IMR-90 (cell line): ENCODE measurements at regions not wholly inside any gene's neighbourhood (a gene's known extent, or its start where the extent isn't known, plus 50 kb on each side); places are given as distances from the start of the nearest gene placed in this dataset.

Experiments used
- ATAC-seq: fragments of 200-7000 bp; cut with Tn5 transposase; 2 replicates; pipeline ENCODE4 v1.9.1; 2020; ENCODE audit warnings: low read depth, mild to moderate bottlenecking, moderate library complexity
- BruUV-seq: library from RNA; stranded (reverse); fragments of 400-500 nt; replicated peaks from 2 replicates; lab custom pipeline; 2021; lab: Mats Ljungman, UMichigan
- CTCF ChIA-PET: fragments of 300-600 bp; formaldehyde crosslinking; extraction: SDS; loops from one replicate; lab custom pipeline; 2021; ENCODE audit warnings: antibody characterized with exemption; lab: Yijun Ruan, JAX
- POLR2A ChIA-PET: fragments of 300-600 bp; sonication (Branson Sonifier 250); formaldehyde crosslinking; loops from one replicate; lab custom pipeline; 2022; ENCODE audit warnings: antibody characterized with exemption; ENCODE audit not compliant: unreplicated experiment; lab: Charles Lee
- DNase-seq: peaks from one replicate; pipeline ENCODE4 v3.0.0; 2013
- H2AFZ ChIP-seq: replicated peaks from 2 replicates; pipeline ENCODE3; 2013; ENCODE audit warnings: low read length, mild to moderate bottlenecking; ENCODE audit not compliant: poor library complexity
- H2AK5ac ChIP-seq: 2 replicates; pipeline ENCODE4 v1.6.1; 2013; ENCODE audit warnings: low read depth, low read length, inconsistent platforms
- H2AK9ac ChIP-seq: replicated peaks from 2 replicates; pipeline ENCODE3; 2013; ENCODE audit warnings: mild to moderate bottlenecking, low read depth, low read length, moderate library complexity; ENCODE audit not compliant: poor library complexity
- H2BK120ac ChIP-seq: 2 replicates; pipeline ENCODE4 v1.6.1; 2013; ENCODE audit warnings: low read depth, low read length, inconsistent platforms
- H2BK15ac ChIP-seq: 3 replicates; pipeline ENCODE4 v1.6.1; 2013; ENCODE audit warnings: low read depth, low read length, inconsistent platforms
- H2BK20ac ChIP-seq: 2 replicates; pipeline ENCODE4 v1.6.1; 2013; ENCODE audit warnings: low read depth, mild to moderate bottlenecking, inconsistent platforms, low read length, moderate library complexity
- H2BK5ac ChIP-seq: 2 replicates; pipeline ENCODE4 v1.6.1; 2013; ENCODE audit warnings: mild to moderate bottlenecking, low read depth, low read length, inconsistent platforms; ENCODE audit not compliant: poor library complexity, severe bottlenecking
- H3K14ac ChIP-seq: replicated peaks from 2 replicates; pipeline ENCODE4 v1.6.1; 2013; ENCODE audit warnings: low read depth, low read length, inconsistent platforms
- H3K18ac ChIP-seq: 2 replicates; pipeline ENCODE4 v1.6.1; 2013; ENCODE audit warnings: low read depth, low read length, control low read depth
- H3K23ac ChIP-seq: 2 replicates; pipeline ENCODE4 v1.6.1; 2013; ENCODE audit warnings: low read depth, low read length, inconsistent platforms
- H3K27ac ChIP-seq: 2 replicates; pipeline ENCODE4 v1.5.1; 2013; ENCODE audit warnings: mild to moderate bottlenecking, control low read depth, low read length; ENCODE audit not compliant: insufficient read depth
- H3K27me3 ChIP-seq: 2 replicates; pipeline ENCODE4 v1.6.1; 2013; ENCODE audit warnings: low read length; ENCODE audit not compliant: control insufficient read depth, insufficient read depth
- H3K36me3 ChIP-seq: 2 replicates; pipeline ENCODE4 v1.6.1; 2013; ENCODE audit warnings: low read length, mixed read lengths; ENCODE audit not compliant: control insufficient read depth, insufficient read depth
- H3K4ac ChIP-seq: 2 replicates; pipeline ENCODE4 v1.6.1; 2013; ENCODE audit warnings: low read depth, low read length, inconsistent platforms
- H3K4me1 ChIP-seq: 2 replicates; pipeline ENCODE4 v1.6.1; 2013; ENCODE audit warnings: low read length, mixed read lengths; ENCODE audit not compliant: control insufficient read depth, insufficient read depth
- H3K4me2 ChIP-seq: 2 replicates; pipeline ENCODE4 v1.6.1; 2013; ENCODE audit warnings: low read depth, mild to moderate bottlenecking, control low read depth, low read length, moderate library complexity
- H3K4me3 ChIP-seq: 2 replicates; pipeline ENCODE4 v1.5.1; 2013; ENCODE audit warnings: low read depth, mild to moderate bottlenecking, control low read depth, low read length, moderate library complexity; ENCODE audit not compliant: insufficient read depth
- H3K56ac ChIP-seq: 2 replicates; pipeline ENCODE4 v1.6.1; 2013; ENCODE audit warnings: low read length, inconsistent platforms; ENCODE audit not compliant: insufficient read depth; ENCODE audit errors: extremely low read depth
- H3K79me1 ChIP-seq, 2 experiments: 2 replicates each; pipeline ENCODE4 v1.6.1; 2013; ENCODE audit warnings: low read length in 2 of 2, inconsistent platforms in 1 of 2, low read depth in 1 of 2
- H3K9ac ChIP-seq: 2 replicates; pipeline ENCODE4 v1.6.1; 2013; ENCODE audit warnings: low read depth, low read length, control low read depth
- H3K9me1 ChIP-seq: 2 replicates; pipeline ENCODE4 v1.6.1; 2013; ENCODE audit warnings: low read length, inconsistent platforms; ENCODE audit not compliant: insufficient read depth
- H3K9me3 ChIP-seq: 2 replicates; pipeline ENCODE4 v1.6.1; 2013; ENCODE audit warnings: low read length; ENCODE audit not compliant: control insufficient read depth, insufficient read depth
- H4K20me1 ChIP-seq: 2 replicates; pipeline ENCODE4 v1.6.1; 2013; ENCODE audit warnings: low read length, inconsistent platforms; ENCODE audit not compliant: insufficient read depth
- H4K5ac ChIP-seq: 2 replicates; pipeline ENCODE4 v1.6.1; 2013; ENCODE audit warnings: mild to moderate bottlenecking, low read depth, low read length, control low read depth
- H4K8ac ChIP-seq, 2 experiments: 2 replicates each; pipeline ENCODE4 v1.6.1; 2013; ENCODE audit warnings: low read depth in 2 of 2, low read length in 2 of 2, control low read depth in 1 of 2, inconsistent platforms in 1 of 2
- H4K91ac ChIP-seq: 2 replicates; pipeline ENCODE4 v1.6.1; 2013; ENCODE audit warnings: low read depth, low read length, inconsistent platforms; ENCODE audit not compliant: insufficient read depth
- BHLHE40 ChIP-seq: fragments of 150-350 bp; IDR thresholded peaks from 2 replicates; pipeline ENCODE4 v1.6.1; 2016; ENCODE audit warnings: mild to moderate bottlenecking, low read depth, low read length
- CEBPB ChIP-seq: IDR thresholded peaks from 2 replicates; pipeline ENCODE4 v1.6.1; 2012; ENCODE audit warnings: low read depth, low read length, improper control_type of control experiment
- WGBS, 2 experiments: methylation state at CpG; one replicate each; pipeline versions ENCODE4 v1.1.5 to v1.1.7; 2013; ENCODE audit warnings: missing lambda C conversion rate in 2 of 2; ENCODE audit not compliant: insufficient read length in 1 of 2; ENCODE audit errors: extremely low coverage in 2 of 2; 5-methylcytosine and 5-hydroxymethylcytosine counted together
- dilution Hi-C: fragments of 300-500 bp; cut with HindIII; formaldehyde crosslinking; loops from one replicate; pipeline ENCODE4 v1.14.3; 2018; ENCODE audit warnings: low sequenced_read_pairs; ENCODE audit not compliant: unreplicated experiment
- in situ Hi-C: fragments of 300-500 bp; cut with MboI; formaldehyde crosslinking; loops from 3 replicates; pipeline ENCODE4 v1.14.3; 2019; ENCODE audit warnings: low sequenced_read_pairs, inconsistent platforms, mixed read lengths
- intact Hi-C: fragments of 100-400 bp; cut with micrococcal nuclease; formaldehyde crosslinking; loops from 2 replicates; pipeline ENCODE4 v1.10.0; 2022
- TF ChIP-seq, protein P1 (sequence below): fragments of 150-350 bp; IDR thresholded peaks from 2 replicates; pipeline ENCODE4 v1.6.1; 2017; ENCODE audit warnings: mild to moderate bottlenecking, antibody characterized with exemption, low read length, low read depth

DNA sequence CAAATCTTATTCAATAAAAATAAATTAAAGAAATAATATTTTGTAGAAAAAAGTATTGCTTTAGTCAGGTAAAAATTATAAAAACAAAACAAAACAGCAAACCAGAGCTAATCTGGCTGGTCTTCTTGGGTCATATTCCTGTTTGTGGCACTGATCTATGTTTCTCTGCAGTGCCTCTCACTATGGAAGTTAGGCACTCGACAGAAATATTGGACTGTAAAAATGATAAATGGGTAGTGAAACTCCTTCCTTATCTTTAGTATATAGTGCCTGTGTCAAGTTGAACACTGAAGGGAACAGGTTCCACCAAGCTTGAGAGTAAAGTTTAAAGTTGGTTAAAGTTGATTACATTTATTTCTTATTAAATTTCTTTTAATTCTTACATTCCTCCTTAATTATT is 1195.6 kb upstream of the GBE1 start:
- no peak overlapping the region for H4K5ac ChIP-seq
- no TSS peak for BruUV-seq
- no peak overlapping the region for H4K8ac ChIP-seq
- no peak overlapping the region for H3K23ac ChIP-seq
- no peaks in the 10 kb centered on the region for H4K20me1 ChIP-seq
- no peak for DNase-seq
- no peak overlapping the region for H3K9ac ChIP-seq
- H3K4me2 ChIP-seq, result no peak overlapping the region
- H3K14ac ChIP-seq, result no peak overlapping the region
- intact Hi-C loops, result no loop called here
- no peaks in the 10 kb centered on the region for H3K79me1 ChIP-seq
- no peak overlapping the region for H3K27ac ChIP-seq
- no peaks in the 10 kb centered on the region for H3K36me3 ChIP-seq
- no peak overlapping the region for H2AK5ac ChIP-seq
- no peak overlapping the region for H2AFZ ChIP-seq
- no peak overlapping the region for H2AK9ac ChIP-seq
- no CpG with 5 or more reads among the region's 1 CpG for WGBS, 2 experiments
- POLR2A ChIA-PET, result no interaction called here
- dilution Hi-C loops, result no loop called here
- H3K9me3 ChIP-seq, result 0 out of 2 replicates have a peak, but pooled peaks cover 2% of the 10 kb centered on the region
- no peaks in the 10 kb centered on the region for H3K27me3 ChIP-seq
- no peak overlapping the region for H3K18ac ChIP-seq
- H2BK20ac ChIP-seq, result no peak overlapping the region
- CTCF ChIA-PET, result no interaction called here
- no peak overlapping the region for H3K4ac ChIP-seq
- no peaks in the 10 kb centered on the region for H3K9me1 ChIP-seq
- no peak overlapping the region for H3K4me3 ChIP-seq
- H2BK5ac ChIP-seq, result no peak overlapping the region
- in situ Hi-C loops, result no loop called here
- H4K91ac ChIP-seq, result no peak overlapping the region
- ATAC-seq, result no peak
- TF ChIP-seq BHLHE40, result no peak
- TF ChIP-seq, protein P1, sequence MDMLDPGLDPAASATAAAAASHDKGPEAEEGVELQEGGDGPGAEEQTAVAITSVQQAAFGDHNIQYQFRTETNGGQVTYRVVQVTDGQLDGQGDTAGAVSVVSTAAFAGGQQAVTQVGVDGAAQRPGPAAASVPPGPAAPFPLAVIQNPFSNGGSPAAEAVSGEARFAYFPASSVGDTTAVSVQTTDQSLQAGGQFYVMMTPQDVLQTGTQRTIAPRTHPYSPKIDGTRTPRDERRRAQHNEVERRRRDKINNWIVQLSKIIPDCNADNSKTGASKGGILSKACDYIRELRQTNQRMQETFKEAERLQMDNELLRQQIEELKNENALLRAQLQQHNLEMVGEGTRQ, result no peak
- no peak for TF ChIP-seq CEBPB
- no peak overlapping the region for H2BK15ac ChIP-seq
- no peaks in the 10 kb centered on the region for H3K4me1 ChIP-seq
- H2BK120ac ChIP-seq, result no peak overlapping the region
- no peak overlapping the region for H3K56ac ChIP-seq
